ENCODE measurements at regions not wholly inside any gene's neighbourhood (a gene's known extent, or its start where the extent isn't known, plus 50 kb on each side); places are given as distances from the start of the nearest gene placed in this dataset.
A peak's percentile ranks its signal among the peaks of the same experiment; 100 is the strongest.

DNA sequence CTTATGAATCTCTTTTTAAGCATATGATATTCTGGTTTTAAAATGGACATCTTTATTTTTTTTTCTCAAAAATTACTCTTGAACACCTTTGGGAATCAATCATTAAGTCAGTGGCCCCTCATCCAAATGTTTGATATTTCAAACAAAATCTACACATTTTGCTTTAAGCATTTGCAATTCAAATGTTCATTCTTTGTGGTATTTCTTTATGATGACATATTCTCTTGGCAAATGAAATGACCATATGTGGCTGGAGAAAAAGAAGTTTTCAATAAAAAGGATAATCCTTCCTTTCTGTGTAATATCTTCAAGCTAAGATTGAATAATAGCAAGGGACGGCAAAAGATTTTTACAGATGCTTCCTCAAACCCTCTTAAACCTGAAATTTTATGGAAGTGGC, 420.8 kb downstream of the MTRR start:
- no peak for TF ChIP-seq JUND (IDR thresholded peaks at IDR 0.05; ENCODE audit: low read depth)
- in situ Hi-C loops (cut with HindIII; ENCODE audit: low pct_unique_long_range_greater_than_20kb, low sequenced_read_pairs) = no loop called here
- no peak for DNase-seq (ENCODE audit: low read depth in 1 of 2, low spot score in 1 of 2)

DNA sequence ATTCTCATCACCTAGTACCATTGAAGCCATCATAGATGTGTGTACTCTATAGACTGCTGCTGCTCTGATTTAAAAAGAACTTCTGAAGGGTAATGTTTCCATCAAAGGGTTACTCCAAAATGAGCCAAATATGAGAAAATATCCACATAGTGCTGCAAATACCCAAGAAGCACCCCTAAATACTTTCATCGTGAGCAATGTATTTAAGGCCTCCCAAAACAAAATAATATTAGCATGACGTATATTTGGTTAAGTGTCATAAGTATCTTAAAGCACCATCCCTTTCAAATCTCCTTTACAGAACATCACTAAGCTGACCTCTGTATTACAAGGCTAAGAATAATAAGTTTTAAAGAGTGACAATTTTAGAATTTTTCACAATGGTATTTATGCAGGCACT, 421.8 kb downstream of the MTRR start:
- DNase-seq (ENCODE audit: low read depth in 1 of 2, low spot score in 1 of 2) = no peak
- no peak for TF ChIP-seq JUND (IDR thresholded peaks at IDR 0.05; ENCODE audit: low read depth)
- in situ Hi-C loops (cut with HindIII; ENCODE audit: low pct_unique_long_range_greater_than_20kb, low sequenced_read_pairs) = no loop called here

DNA sequence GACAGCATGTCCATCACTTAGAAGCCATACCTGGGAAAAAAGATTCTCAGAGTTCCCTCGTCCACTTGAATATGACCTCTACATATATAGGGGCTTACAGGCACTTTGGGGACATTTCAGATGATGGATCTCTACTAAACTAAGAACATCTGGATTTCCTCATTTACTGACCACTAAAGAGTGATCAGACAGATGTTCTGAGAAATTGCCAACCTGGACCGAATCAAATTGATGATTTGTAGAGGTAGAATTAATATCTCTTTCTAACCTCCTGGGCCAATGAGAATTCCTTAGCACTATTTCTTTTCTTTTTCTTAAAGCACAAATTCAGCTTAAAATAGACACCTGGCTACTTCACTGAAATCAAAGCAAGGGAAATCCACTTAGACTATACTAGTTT, 422.7 kb downstream of the MTRR start:
- no peak for TF ChIP-seq JUND (IDR thresholded peaks at IDR 0.05; ENCODE audit: low read depth)
- in situ Hi-C loops (cut with HindIII; ENCODE audit: low pct_unique_long_range_greater_than_20kb, low sequenced_read_pairs) = no loop called here
- no peak for DNase-seq (ENCODE audit: low read depth in 1 of 2, low spot score in 1 of 2)

DNA sequence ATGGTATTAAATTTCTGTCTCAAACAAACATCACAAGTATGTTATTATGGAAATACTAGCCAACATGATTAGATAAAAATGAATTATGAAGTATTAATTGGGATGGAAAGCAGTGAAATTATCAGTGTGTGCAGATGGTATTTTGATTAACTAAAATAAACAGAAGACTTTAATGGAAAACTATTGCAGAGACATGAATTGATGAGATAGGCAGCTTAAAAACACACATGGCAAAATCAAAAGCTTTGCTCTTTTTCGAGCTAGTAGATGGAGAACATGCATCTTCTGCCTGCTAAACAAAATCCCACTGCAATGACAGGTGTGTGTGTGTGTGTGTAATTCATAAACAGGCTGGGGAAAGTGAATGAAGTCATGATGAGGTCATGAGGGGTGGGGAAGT, 426.2 kb downstream of the MTRR start:
- TF ChIP-seq JUND (IDR thresholded peaks at IDR 0.05; ENCODE audit: low read depth) = no peak
- DNase-seq (ENCODE audit: low read depth in 1 of 2, low spot score in 1 of 2) = no peak
- in situ Hi-C loops (cut with HindIII; ENCODE audit: low pct_unique_long_range_greater_than_20kb, low sequenced_read_pairs) = no loop called here

DNA sequence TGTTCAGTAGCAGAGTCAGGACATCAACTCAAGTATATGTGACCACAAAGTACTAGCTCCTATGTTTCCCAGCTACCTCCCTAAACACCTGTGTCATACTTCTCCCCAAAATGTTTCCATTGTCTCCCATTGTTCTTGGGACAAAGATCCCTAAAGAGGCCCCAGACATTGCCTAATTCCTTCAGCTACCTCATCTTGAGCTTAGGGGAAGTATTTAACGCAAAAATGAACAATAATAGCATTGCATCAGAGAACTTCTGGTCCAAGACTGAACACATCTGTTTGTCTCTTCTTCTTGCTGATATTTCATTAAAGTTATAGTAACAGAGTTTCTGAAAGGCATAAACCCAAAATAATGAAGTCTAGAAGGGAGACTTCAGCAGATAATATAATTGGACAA, 430.8 kb downstream of the MTRR start:
- DNase-seq (ENCODE audit: low read depth in 1 of 2, low spot score in 1 of 2) = no peak
- in situ Hi-C loops (cut with HindIII; ENCODE audit: low pct_unique_long_range_greater_than_20kb, low sequenced_read_pairs) = no loop called here
- no peak for TF ChIP-seq JUND (IDR thresholded peaks at IDR 0.05; ENCODE audit: low read depth)

DNA sequence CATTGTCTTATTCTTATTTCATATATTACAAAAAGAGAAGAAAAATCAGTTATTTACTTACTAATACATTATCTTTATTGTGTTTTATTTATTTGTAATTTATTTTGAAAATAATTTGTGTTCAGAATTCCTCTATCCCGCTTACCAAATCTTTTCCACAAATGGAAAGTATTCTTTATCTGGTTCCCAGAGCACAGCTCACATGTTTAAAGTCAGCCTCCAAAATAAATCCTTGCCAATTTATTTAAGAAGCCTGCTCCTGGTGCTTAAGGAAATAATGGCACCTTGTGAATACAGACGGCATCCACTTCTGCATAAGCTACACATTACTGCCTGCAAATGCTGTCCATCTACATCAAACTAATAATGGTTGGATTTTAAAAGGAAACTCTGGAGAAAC, 435.4 kb downstream of the MTRR start:
- in situ Hi-C loops (cut with HindIII; ENCODE audit: low pct_unique_long_range_greater_than_20kb, low sequenced_read_pairs) = no loop called here
- no peak for TF ChIP-seq JUND (IDR thresholded peaks at IDR 0.05; ENCODE audit: low read depth)
- no peak for DNase-seq (ENCODE audit: low read depth in 1 of 2, low spot score in 1 of 2)

DNA sequence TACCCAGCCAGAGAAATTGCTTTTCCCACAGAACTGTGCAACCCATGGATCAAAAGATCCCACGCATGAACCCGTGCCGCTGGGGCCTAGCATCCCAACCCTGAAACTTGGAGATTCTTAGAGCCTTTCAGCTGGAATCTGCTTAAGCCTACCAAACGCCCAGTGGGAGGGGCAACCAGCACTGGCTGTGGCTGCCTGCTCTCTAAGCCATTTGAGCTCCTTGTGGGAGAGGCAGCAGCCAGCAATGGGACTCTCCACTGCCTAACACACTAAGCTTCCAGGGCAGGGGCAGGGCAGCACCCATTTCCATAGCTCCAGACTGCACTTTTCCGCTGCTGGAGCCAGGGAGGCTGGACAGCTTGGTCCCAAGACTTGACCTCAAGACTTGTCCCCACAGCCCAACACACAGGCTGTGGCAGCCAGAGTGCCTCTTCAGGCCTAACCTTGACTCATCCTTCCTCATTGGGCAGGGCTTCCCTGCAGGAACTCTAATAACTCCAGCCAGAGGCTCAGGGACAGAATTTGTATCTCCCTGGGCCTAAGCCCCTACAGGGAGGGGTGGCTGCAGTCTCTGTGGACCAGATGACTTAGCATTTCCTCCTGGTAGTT, 437.4 kb downstream of the MTRR start:
- TF ChIP-seq JUND (IDR thresholded peaks at IDR 0.05; ENCODE audit: low read depth) = no peak
- DNase-seq (ENCODE audit: low read depth in 1 of 2, low spot score in 1 of 2) = no peak
- in situ Hi-C loops (cut with HindIII; ENCODE audit: low pct_unique_long_range_greater_than_20kb, low sequenced_read_pairs) = no loop called here

DNA sequence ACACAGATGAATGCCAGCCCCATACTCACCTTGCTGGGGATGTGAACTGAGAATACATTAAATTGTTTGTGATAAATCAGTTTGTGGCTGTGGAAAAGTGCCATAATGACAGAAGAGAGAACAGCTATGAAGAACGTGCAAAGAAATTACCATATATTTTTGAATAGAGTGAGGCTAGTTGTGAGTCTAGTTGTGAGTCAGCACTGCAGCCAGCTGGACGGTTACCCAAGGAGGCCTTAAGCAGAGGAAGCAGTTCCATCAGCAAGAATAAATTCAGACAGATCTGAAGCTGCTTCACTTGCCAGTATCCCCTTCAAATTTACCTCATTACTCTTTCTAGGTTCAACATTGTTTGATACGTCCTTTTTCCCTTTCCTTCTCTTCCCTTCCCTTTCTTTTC, 446.0 kb downstream of the MTRR start:
- no peak for DNase-seq (ENCODE audit: low read depth in 1 of 2, low spot score in 1 of 2)

DNA sequence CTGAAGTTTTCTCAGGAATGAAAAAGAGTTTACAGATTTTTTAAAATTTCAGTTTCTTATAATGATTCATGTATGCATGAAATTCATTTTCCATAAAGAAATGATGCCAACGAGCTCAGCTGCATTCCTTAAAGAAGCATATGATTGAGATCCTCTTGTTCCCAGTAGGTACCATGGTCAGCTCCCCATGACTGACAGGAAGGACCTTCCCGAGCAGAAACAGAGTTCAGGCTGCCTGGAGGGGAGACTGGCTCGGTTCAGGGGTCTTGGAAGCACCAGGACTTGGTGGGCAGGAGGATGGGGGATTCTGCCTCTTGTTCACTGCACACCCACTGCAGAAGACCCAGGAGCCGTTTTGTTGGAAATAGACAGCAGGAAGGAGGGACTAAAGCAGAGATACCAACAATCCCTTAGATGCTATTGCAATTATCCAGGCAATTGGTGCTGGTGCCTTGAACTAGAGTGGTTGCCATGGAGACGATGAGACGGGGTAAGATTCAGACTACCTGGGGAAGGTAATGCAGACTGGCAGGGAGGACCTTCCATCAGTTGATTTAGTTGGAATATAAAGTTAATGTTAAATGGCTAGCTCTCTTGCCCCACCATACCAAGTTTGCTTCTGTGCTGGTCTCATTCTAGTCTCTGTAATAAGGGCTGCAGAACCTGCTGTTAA, 447.8 kb downstream of the MTRR start:
- TF ChIP-seq JUND (IDR thresholded peaks at IDR 0.05; ENCODE audit: low read depth) = no peak
- in situ Hi-C loops (cut with HindIII; ENCODE audit: low pct_unique_long_range_greater_than_20kb, low sequenced_read_pairs) = no loop called here
- DNase-seq (ENCODE audit: low read depth in 1 of 2, low spot score in 1 of 2) = peak; percentile 14 to 17

More for the DNA sequence above, 446.0 kb downstream of the MTRR start:
- no peak for TF ChIP-seq JUND (IDR thresholded peaks at IDR 0.05; ENCODE audit: low read depth)
- in situ Hi-C loops (cut with HindIII; ENCODE audit: low pct_unique_long_range_greater_than_20kb, low sequenced_read_pairs) = no loop called here

DNA sequence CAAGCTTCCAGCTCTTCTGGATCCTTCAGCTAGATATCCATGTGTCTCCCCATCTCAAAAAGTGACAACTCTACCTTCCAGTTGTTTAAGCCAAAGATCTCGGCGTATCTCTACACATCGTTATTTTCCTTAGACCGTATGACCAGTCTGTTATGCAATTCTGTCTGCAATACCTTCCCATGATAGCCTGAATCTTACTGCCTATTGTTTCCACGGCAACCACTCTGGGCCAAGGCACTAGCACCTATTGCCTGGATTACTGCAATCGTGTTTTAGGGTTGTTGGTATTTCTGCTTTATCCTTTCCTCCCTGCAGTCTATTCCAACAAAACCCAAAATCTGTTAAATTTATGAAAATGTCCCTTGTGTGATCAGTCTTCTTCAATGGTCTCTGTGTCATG, 448.4 kb downstream of the MTRR start:
- TF ChIP-seq JUND (IDR thresholded peaks at IDR 0.05; ENCODE audit: low read depth) = no peak
- in situ Hi-C loops (cut with HindIII; ENCODE audit: low pct_unique_long_range_greater_than_20kb, low sequenced_read_pairs) = no loop called here
- no peak for DNase-seq (ENCODE audit: low read depth in 1 of 2, low spot score in 1 of 2)

DNA sequence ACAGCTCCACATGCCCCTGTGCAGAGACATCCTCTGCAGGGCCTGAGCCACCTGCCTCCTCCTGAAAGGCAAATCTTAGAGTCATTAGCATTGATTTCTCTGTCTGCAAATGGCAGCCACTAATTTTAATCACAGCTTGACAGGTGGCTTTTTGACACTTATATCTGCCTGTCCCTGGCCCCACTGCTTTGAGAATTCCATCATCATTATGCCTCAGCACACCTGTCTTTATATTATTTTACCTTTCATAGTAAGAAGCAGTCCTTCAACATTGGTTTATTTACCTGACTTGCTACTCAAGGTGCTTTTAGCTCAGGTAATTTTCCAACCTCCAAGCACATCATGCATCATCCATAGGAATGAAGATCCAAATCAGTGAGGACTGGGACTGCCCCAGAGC, 451.3 kb downstream of the MTRR start:
- TF ChIP-seq JUND (IDR thresholded peaks at IDR 0.05; ENCODE audit: low read depth) = no peak
- no peak for DNase-seq (ENCODE audit: low read depth in 1 of 2, low spot score in 1 of 2)
- in situ Hi-C loops (cut with HindIII; ENCODE audit: low pct_unique_long_range_greater_than_20kb, low sequenced_read_pairs) = no loop called here

DNA sequence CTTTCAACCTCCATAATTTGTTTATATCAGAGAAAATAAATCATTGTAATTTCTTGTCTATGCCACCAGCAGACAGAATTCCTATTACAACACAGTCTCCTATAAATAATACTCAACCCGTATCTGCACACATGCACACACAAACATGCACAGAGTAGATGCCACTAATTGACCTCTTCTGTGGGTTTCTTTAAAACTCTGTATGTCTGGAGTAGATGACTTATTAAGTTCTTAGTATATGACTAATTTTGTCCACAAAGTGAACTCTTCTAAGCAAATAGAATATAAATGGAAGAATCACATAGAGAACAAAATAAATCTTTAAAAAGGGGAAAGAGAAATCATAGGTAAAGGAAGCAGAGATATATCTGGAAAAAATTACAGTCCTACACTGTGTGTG, 452.3 kb downstream of the MTRR start:
- in situ Hi-C loops (cut with HindIII; ENCODE audit: low pct_unique_long_range_greater_than_20kb, low sequenced_read_pairs) = no loop called here
- no peak for TF ChIP-seq JUND (IDR thresholded peaks at IDR 0.05; ENCODE audit: low read depth)
- no peak for DNase-seq (ENCODE audit: low read depth in 1 of 2, low spot score in 1 of 2)

DNA sequence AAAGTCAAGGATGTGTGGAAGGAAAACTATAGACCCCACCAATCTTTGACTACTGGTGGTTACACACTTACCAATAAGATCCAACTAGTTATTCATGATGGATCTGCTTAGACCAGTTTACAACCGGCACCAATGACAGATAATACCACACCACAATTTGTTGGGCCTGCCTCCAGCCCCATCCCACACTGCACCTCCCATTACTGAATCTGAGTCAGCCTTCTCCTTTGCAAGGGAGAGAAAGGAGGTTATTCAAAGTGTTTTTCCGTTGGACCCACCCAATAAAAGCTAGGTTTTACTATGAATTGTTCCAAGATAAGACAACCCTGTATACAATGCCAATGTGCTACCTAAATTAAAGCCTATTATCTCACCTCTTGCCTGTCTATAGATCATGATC, 453.5 kb downstream of the MTRR start:
- DNase-seq (ENCODE audit: low read depth in 1 of 2, low spot score in 1 of 2) = no peak
- in situ Hi-C loops (cut with HindIII; ENCODE audit: low pct_unique_long_range_greater_than_20kb, low sequenced_read_pairs) = no loop called here
- no peak for TF ChIP-seq JUND (IDR thresholded peaks at IDR 0.05; ENCODE audit: low read depth)

DNA sequence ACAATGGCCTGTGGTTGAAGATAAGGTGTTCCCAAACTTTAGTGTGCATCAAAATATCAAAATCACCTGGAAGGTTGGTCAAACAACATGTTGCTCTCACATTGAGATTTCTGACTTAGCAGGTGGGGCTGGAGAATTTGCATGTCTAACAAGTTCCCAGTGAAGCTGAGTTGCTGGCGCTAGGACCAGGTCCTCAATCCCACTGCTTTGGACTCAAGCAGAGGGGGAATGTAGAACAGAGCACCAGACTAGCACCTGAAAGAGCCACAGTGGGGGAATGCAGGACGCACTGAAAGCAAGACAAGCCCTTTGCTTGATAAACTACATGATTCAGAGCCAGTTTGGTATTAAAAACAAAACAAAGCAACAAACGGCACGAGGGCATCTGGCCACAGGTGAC, 458.1 kb downstream of the MTRR start:
- in situ Hi-C loops (cut with HindIII; ENCODE audit: low pct_unique_long_range_greater_than_20kb, low sequenced_read_pairs) = no loop called here
- no peak for DNase-seq (ENCODE audit: low read depth in 1 of 2, low spot score in 1 of 2)
- no peak for TF ChIP-seq JUND (IDR thresholded peaks at IDR 0.05; ENCODE audit: low read depth)
